Peyer's patch (tissue), 4 donors: ENCODE measurements at regions not wholly inside any gene's neighbourhood (a gene's known extent, or its start where the extent isn't known, plus 50 kb on each side); places are given as distances from the start of the nearest gene placed in this dataset.

ENCODE experiments used
- DNase-seq, 3 donors: peaks; one replicate each; pipeline ENCODE4 v3.0.0-alpha.2; 2017 to 2019
- H3K27ac ChIP-seq, 4 donors: fragments of 200-600 bp; sonication (generic); one replicate each; pipeline ENCODE4 v1.5.1; 2016 to 2019
- H3K27me3 ChIP-seq, 2 donors: fragments of 200-600 bp; sonication (generic); one replicate each; pipeline ENCODE4 v1.5.1; 2019
- H3K36me3 ChIP-seq, 3 donors: fragments of 200-600 bp; sonication (generic); one replicate each; pipeline ENCODE4 v1.5.1; 2016 to 2019
- H3K4me1 ChIP-seq, 4 donors: fragments of 200-600 bp; sonication (generic); one replicate each; pipeline ENCODE4 v1.5.1; 2016 to 2019
- H3K4me3 ChIP-seq, 4 donors: fragments of 200-600 bp; sonication (generic); 1 replicate in 3 of 4; 2 replicates in 1 of 4; pipeline ENCODE4 v1.5.1; 2016 to 2019; ENCODE audit warnings: mild to moderate bottlenecking in 1 of 4
- H3K9me3 ChIP-seq, 4 donors: fragments of 200-600 bp; sonication (generic); one replicate each; pipeline ENCODE4 v1.5.1; 2016 to 2019; ENCODE audit warnings: mild to moderate bottlenecking in 1 of 4
- POLR2A ChIP-seq, 2 donors: fragments of 450-650 bp; IDR thresholded peaks; one replicate each; pipeline ENCODE4 v1.5.1; 2017; ENCODE audit warnings: antibody characterized with exemption in 2 of 2, mild to moderate bottlenecking in 2 of 2, moderate library complexity in 2 of 2
- TF ChIP-seq, protein P1 (sequence below), 6 experiments: fragments of 450-650 bp in 4 of 6; fragments of 200-600 bp in 2 of 6; sonication (generic) in 1 of 6; IDR thresholded peaks; one replicate each; pipeline ENCODE4 v1.5.1; 2017 to 2019; ENCODE audit warnings: antibody characterized with exemption in 6 of 6, mild to moderate bottlenecking in 3 of 6, moderate library complexity in 1 of 6

DNA sequence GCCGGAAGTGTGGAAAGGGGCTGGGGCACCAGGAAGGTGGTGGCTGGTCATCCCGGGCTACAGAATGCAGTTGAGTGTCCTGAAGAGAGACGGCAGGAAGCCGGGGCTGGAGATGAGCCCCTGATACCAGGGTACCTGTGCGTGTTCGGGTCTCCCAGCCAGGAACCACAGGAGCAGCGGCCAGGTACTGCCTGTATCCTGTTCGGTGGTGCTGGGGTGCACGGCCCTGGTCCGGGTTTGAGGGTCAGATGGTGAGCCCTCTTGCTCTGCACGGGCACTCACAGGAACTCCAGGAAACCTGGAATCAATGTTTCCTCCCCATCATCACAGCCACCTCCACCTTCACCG lies 253.1 kb upstream of the B3GAT1 start:
- Histone ChIP-seq H3K4me1 (no peaks in the 10 kb centered on the region), H3K4me3 (no peak overlapping the region), H3K27ac (no peak overlapping the region), H3K9me3 (no peaks in the 10 kb centered on the region), H3K36me3 (no peaks in the 10 kb centered on the region), H3K27me3 (no peaks in the 10 kb centered on the region)
- DNase-seq = no peak
- TF ChIP-seq POLR2A (IDR thresholded peaks at IDR 0.05) = no peak
- TF ChIP-seq, protein P1, sequence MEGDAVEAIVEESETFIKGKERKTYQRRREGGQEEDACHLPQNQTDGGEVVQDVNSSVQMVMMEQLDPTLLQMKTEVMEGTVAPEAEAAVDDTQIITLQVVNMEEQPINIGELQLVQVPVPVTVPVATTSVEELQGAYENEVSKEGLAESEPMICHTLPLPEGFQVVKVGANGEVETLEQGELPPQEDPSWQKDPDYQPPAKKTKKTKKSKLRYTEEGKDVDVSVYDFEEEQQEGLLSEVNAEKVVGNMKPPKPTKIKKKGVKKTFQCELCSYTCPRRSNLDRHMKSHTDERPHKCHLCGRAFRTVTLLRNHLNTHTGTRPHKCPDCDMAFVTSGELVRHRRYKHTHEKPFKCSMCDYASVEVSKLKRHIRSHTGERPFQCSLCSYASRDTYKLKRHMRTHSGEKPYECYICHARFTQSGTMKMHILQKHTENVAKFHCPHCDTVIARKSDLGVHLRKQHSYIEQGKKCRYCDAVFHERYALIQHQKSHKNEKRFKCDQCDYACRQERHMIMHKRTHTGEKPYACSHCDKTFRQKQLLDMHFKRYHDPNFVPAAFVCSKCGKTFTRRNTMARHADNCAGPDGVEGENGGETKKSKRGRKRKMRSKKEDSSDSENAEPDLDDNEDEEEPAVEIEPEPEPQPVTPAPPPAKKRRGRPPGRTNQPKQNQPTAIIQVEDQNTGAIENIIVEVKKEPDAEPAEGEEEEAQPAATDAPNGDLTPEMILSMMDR (IDR thresholded peaks at IDR 0.05) = no peak

DNA sequence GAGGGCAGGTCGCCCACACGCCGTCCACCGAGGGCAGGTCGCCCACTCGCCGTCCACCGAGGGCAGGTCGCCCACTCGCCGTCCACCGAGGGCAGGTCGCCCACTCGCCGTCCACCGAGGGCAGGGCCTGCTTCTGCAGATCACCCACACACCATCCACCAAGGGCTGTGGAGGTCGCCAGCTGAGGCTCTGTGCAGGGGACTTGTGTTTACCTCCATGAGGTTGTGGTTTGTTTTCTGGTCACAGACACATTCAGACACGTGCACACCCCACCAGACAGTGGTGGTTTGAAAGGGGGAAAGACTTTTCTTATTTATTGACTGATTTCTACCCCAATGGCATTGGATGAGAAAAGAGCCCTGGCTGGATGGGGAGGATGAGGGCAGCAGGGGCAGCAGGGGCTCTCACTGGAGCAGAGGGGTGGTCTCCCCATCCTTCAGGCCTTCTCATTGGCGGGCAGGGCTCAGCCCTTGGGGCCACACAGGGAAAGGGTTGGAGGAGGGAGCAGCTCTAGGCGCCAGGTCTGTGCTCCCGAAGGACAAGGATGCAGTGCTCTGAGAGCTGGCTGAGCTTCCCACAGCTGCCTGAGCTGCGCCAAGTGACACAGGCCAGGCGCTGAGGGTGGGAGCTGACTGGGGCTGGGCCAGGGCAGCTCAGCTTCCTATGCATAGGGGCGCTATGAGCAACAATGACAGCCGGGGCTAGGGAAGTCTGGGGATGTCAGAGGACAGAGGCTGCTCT lies 252.6 kb upstream of the B3GAT1 start:
- Histone ChIP-seq H3K9me3 (no peaks in the 10 kb centered on the region), H3K27me3 (no peaks in the 10 kb centered on the region), H3K4me3 (no peak overlapping the region), H3K4me1 (no peaks in the 10 kb centered on the region), H3K36me3 (no peaks in the 10 kb centered on the region), H3K27ac (no peak overlapping the region)
- no peak for DNase-seq
- TF ChIP-seq, protein P1 (IDR thresholded peaks at IDR 0.05) = no peak
- no peak for TF ChIP-seq POLR2A (IDR thresholded peaks at IDR 0.05)

DNA sequence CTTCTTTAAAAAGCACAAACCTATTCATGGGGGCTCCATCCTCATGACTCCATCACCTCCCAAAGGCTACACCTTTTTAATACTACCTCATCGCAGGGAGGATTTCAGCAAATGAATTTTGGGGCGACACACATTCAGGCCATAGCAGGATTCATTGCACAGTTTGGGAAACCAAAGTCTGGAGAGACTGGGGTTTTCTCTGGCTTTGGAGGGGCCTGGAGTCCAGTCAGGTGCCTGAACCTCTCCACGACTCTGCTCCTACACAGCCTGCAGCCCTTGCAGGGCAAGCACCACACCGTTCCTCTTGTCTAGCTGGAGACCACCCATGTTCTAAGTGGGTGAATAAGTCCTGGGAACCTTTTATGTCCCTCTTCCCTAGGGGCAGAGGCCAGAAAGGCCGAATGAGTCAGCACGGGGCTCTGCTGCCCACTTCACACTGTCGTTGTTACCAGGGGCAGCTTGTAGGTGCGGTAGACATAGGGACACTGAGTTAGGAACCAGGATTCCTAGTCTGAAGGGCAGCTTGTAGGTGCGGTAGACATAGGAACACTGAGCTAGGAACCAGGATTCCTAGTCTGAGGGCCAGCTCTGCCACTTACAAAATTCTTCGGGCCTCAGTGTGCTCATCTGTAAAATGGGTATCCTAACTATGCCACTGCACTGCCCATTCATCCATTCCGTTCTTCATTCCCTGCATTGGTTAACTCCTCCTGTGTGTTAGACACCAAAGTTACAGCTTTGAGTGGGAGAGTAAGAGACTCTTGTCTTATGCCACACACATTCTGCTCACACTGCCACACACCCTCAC lies 251.7 kb upstream of the B3GAT1 start:
- Histone ChIP-seq H3K36me3 (no peaks in the 10 kb centered on the region), H3K9me3 (no peaks in the 10 kb centered on the region), H3K4me3 (no peak overlapping the region), H3K27ac (no peak overlapping the region), H3K27me3 (no peaks in the 10 kb centered on the region), H3K4me1 (no peaks in the 10 kb centered on the region)
- no peak for DNase-seq
- TF ChIP-seq POLR2A (IDR thresholded peaks at IDR 0.05) = no peak
- TF ChIP-seq, protein P1 (IDR thresholded peaks at IDR 0.05) = no peak

DNA sequence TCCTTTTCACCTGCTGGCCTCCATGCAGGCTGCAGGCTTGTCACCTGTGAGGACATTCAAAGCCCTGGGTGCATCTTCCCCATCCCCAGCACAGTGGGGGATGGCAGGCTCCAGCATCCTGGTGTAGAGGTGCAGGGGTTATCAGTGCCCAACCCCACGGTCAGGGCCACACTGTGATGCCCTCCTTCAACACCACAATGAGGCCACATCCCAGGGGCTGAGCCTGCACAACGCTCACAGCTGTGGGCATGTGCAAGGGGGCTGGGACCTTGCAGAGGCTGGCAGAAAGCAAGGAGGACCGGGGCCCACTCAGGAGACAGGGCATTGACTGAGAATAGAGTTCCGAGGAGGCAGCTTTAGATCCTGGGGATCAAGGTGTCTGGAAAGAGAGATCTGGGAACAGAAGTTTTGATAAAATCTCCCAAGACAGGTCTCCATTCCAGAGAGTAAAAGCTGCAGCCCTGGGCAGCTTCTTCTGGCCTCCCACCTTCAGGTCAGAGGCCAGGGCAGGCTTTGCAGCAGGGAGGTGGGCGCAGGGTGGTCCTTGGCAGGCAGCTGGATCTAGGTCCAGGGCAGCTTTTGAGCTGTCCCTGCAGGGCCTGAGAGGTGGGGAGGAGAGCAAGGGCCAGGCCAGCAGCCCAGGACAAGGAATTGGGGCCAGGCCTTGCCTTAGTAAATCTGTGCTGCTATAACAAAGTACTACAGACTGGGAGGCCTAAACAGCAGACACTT lies 250.8 kb upstream of the B3GAT1 start:
- Histone ChIP-seq H3K36me3 (no peaks in the 10 kb centered on the region), H3K27me3 (no peaks in the 10 kb centered on the region)
- no peak for DNase-seq

DNA sequence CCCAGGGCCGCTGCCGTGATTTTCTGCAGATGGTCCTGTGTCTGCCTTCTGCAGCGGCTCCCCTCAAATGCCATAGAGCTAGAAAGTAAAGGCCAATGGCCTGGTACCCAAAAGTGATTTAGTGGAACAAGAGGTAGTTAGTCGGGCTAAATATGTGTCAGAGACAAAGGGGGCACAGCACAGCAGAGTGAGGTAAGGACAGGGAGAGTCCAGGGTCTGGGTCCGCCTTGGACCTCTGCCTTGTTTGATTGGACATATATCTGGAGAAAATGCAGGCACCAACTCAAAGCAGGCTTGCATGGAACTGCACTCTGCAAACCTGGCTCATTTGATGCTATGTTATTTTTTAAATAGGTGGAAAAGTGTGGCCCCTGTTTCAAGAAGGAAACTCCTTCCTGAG lies 249.6 kb upstream of the B3GAT1 start:
- no peak overlapping the region for H3K4me3 ChIP-seq
- no peaks in the 10 kb centered on the region for H3K9me3 ChIP-seq
- no peaks in the 10 kb centered on the region for H3K4me1 ChIP-seq
- no peaks in the 10 kb centered on the region for H3K36me3 ChIP-seq
- TF ChIP-seq, protein P1 (IDR thresholded peaks at IDR 0.05) = no peak
- no peak for TF ChIP-seq POLR2A (IDR thresholded peaks at IDR 0.05)
- no peak overlapping the region for H3K27ac ChIP-seq
- no peak for DNase-seq
- H3K27me3 ChIP-seq = no peaks in the 10 kb centered on the region

More for the DNA sequence above, 250.8 kb upstream of the B3GAT1 start:
- Histone ChIP-seq H3K9me3 (no peaks in the 10 kb centered on the region), H3K27ac (no peak overlapping the region), H3K4me1 (no peaks in the 10 kb centered on the region), H3K4me3 (no peak overlapping the region)
- TF ChIP-seq POLR2A (IDR thresholded peaks at IDR 0.05) = no peak
- TF ChIP-seq, protein P1 (IDR thresholded peaks at IDR 0.05) = no peak
